Body of pancreas (tissue), 4 donors: ENCODE measurements at regions not wholly inside any gene's neighbourhood (a gene's known extent, or its start where the extent isn't known, plus 50 kb on each side); places are given as distances from the start of the nearest gene placed in this dataset.

Experiments used
- ATAC-seq: fragments of 150-250 bp; one replicate; pipeline ENCODE4 v1.9.1; 2016
- DNase-seq, 4 donors: peaks; one replicate each; pipeline ENCODE4 v3.0.0-alpha.2; 2019
- H3K27ac ChIP-seq, 4 donors: fragments of 200-600 bp; sonication (generic); 1 replicate in 3 of 4; 2 replicates in 1 of 4; pipeline versions ENCODE4 v1.5.1 to v1.6.1; 2016 to 2019; ENCODE audit warnings: mild to moderate bottlenecking in 1 of 4, mixed read lengths in 1 of 4, moderate library complexity in 1 of 4
- H3K27me3 ChIP-seq, 2 donors: fragments of 200-600 bp; sonication (generic); one replicate each; pipeline ENCODE4 v1.6.0; 2016; ENCODE audit warnings: mild to moderate bottlenecking in 1 of 2
- H3K36me3 ChIP-seq, 2 donors: fragments of 200-600 bp; sonication (generic); replicated peaks in 1 of 2; 2 replicates each; pipeline ENCODE4 v1.5.1; 2016; ENCODE audit warnings: low read depth in 2 of 2; ENCODE audit not compliant: insufficient read depth in 1 of 2
- H3K4me1 ChIP-seq: fragments of 200-600 bp; sonication (generic); one replicate; pipeline ENCODE4 v1.6.0; 2016
- H3K4me3 ChIP-seq, 2 donors: fragments of 200-600 bp; sonication (generic); 1 replicate in 1 of 2; 2 replicates in 1 of 2; pipeline ENCODE4 v1.5.1; 2016 to 2019
- H3K9me3 ChIP-seq, 3 donors: fragments of 200-600 bp; sonication (generic); 1 replicate in 2 of 3; 2 replicates in 1 of 3; pipeline ENCODE4 v1.5.1; 2016
- CTCF ChIP-seq, 7 experiments: fragments of 450-650 bp in 4 of 7; fragments of 200-600 bp in 3 of 7; sonication (generic) in 3 of 7; IDR thresholded peaks; one replicate each; pipeline ENCODE4 v1.5.1; 2016 to 2019; ENCODE audit warnings: antibody characterized with exemption in 7 of 7
- POLR2A ChIP-seq, 3 donors: fragments of 450-650 bp; IDR thresholded peaks; one replicate each; pipeline ENCODE4 v1.6.1; 2016; ENCODE audit warnings: antibody characterized with exemption in 3 of 3, mild to moderate bottlenecking in 2 of 3
- WGBS, 2 donors: methylation state at CpG; one replicate each; pipeline ENCODE4 v1.1.5; 2017; 5-methylcytosine and 5-hydroxymethylcytosine counted together
- intact Hi-C: fragments of 100-400 bp; cut with DNase I; formaldehyde crosslinking; loops from one replicate; pipeline ENCODE4 v1.15.1; 2023

GRCh38 chr2:176984987-176985386 lies 227.6 kb upstream of the HNRNPA3 start:
- no peaks in the 10 kb centered on the region for H3K9me3 ChIP-seq
- DNase-seq (no peak), ATAC-seq (no peak)
- H3K4me3 ChIP-seq, result no peak overlapping the region
- H3K27me3 ChIP-seq, result no peaks in the 10 kb centered on the region
- no peaks in the 10 kb centered on the region for H3K36me3 ChIP-seq
- no peak overlapping the region for H3K27ac ChIP-seq
- no peaks in the 10 kb centered on the region for H3K4me1 ChIP-seq
- 55 to 60% methylated on average over 4 of the region's 4 CpGs for WGBS, 2 donors
- no peak for TF ChIP-seq CTCF (IDR thresholded peaks at IDR 0.05)
- no peak for TF ChIP-seq POLR2A (IDR thresholded peaks at IDR 0.05)
- intact Hi-C loops, result no loop called here

GRCh38 chr2:176985871-176986270 lies 226.7 kb upstream of the HNRNPA3 start:
- H3K4me3 ChIP-seq, result no peak overlapping the region
- no peak for ATAC-seq
- no peaks in the 10 kb centered on the region for H3K36me3 ChIP-seq
- no peak for DNase-seq
- no peaks in the 10 kb centered on the region for H3K9me3 ChIP-seq
- no peaks in the 10 kb centered on the region for H3K27me3 ChIP-seq
- no peak overlapping the region for H3K27ac ChIP-seq
- 39 to 52% methylated on average over 2 of the region's 2 CpGs for WGBS, 2 donors
- intact Hi-C loops, result no loop called here
- TF ChIP-seq POLR2A (IDR thresholded peaks at IDR 0.05) (no peak), CTCF (IDR thresholded peaks at IDR 0.05) (no peak)
- no peaks in the 10 kb centered on the region for H3K4me1 ChIP-seq

- Histone ChIP-seq H3K27ac (no peak overlapping the region), H3K27me3 (no peaks in the 10 kb centered on the region), H3K36me3 (no peaks in the 10 kb centered on the region), H3K4me1 (no peaks in the 10 kb centered on the region), H3K4me3 (no peak overlapping the region), H3K9me3 (no peaks in the 10 kb centered on the region)
- intact Hi-C loops, result no loop called here
- TF ChIP-seq CTCF (IDR thresholded peaks at IDR 0.05) (no peak), POLR2A (IDR thresholded peaks at IDR 0.05) (no peak)
- no peak for ATAC-seq
- whole genome bisulfite sequencing, 2 donors, result 55 to 59% methylated on average over 5 of the region's 5 CpGs
- DNase-seq, result no peak
These were observed 226.1 kb upstream of the HNRNPA3 start for GRCh38 chr2:176986487-176986886.

GRCh38 chr2:176991411-176991810 lies 221.2 kb upstream of the HNRNPA3 start:
- no peaks in the 10 kb centered on the region for H3K4me1 ChIP-seq
- no peak overlapping the region for H3K4me3 ChIP-seq
- intact Hi-C loops, result no loop called here
- ATAC-seq, result no peak
- no peak for DNase-seq
- H3K27me3 ChIP-seq, result no peaks in the 10 kb centered on the region
- no peaks in the 10 kb centered on the region for H3K36me3 ChIP-seq
- 48 to 85% methylated on average over 1 of the region's 1 CpG for WGBS, 2 donors
- H3K27ac ChIP-seq, result no peak overlapping the region
- H3K9me3 ChIP-seq, result no peaks in the 10 kb centered on the region
- TF ChIP-seq POLR2A (IDR thresholded peaks at IDR 0.05) (no peak), CTCF (IDR thresholded peaks at IDR 0.05) (no peak)

- DNase-seq, result peak in 2 of 4 donors; percentile 39 to 46
- Histone ChIP-seq H3K27me3 (no peaks in the 10 kb centered on the region), H3K27ac (no peak overlapping the region), H3K4me1 (no peaks in the 10 kb centered on the region), H3K4me3 (no peak overlapping the region), H3K36me3 (no peaks in the 10 kb centered on the region), H3K9me3 (no peaks in the 10 kb centered on the region)
- intact Hi-C loops, result no loop called here
- TF ChIP-seq POLR2A (IDR thresholded peaks at IDR 0.05), result no peak
- TF ChIP-seq CTCF (IDR thresholded peaks at IDR 0.05), result no peak
- ATAC-seq, result peak; percentile 45
- 35 to 42% methylated on average over 5 of the region's 5 CpGs for WGBS, 2 donors
These were observed 215.4 kb upstream of the HNRNPA3 start for GRCh38 chr2:176997074-176997791.
